ENCODE measurements at regions not wholly inside any gene's neighbourhood (a gene's known extent, or its start where the extent isn't known, plus 50 kb on each side); places are given as distances from the start of the nearest gene placed in this dataset.

DNA sequence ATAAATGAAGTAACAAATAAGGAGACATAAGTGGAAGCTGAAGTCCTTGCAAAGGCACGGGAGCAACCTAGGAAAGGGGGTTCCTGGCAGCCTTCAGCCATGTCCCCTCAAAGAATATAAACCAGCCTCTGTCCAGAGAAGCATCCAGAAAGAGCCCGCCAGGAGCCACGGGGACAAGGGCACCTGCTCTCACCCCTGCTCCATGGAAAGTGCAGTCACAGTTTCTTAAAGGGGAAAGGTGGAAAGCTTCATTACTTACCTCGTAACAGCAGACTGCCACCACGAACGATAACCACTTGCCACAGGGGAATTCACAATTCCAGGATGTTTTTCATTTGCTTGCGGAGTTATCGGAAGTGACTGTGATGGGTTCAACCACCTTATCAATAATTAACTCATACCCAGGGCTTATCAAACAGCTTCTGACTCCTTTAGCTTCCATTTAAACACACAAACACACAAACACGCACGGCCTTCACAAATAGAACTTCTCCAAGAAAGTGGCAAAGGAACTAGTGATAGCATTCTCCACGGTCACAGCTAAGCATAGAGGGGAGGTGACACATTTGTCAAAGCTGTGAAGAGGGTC lies 134.2 kb upstream of the IGF1R start:
- peaks cover 13% of the 10 kb centered on the region for H3K27me3 Mint-ChIP-seq (ENCODE audit: insufficient read depth, unreplicated experiment)
- TF ChIP-seq, protein P1, sequence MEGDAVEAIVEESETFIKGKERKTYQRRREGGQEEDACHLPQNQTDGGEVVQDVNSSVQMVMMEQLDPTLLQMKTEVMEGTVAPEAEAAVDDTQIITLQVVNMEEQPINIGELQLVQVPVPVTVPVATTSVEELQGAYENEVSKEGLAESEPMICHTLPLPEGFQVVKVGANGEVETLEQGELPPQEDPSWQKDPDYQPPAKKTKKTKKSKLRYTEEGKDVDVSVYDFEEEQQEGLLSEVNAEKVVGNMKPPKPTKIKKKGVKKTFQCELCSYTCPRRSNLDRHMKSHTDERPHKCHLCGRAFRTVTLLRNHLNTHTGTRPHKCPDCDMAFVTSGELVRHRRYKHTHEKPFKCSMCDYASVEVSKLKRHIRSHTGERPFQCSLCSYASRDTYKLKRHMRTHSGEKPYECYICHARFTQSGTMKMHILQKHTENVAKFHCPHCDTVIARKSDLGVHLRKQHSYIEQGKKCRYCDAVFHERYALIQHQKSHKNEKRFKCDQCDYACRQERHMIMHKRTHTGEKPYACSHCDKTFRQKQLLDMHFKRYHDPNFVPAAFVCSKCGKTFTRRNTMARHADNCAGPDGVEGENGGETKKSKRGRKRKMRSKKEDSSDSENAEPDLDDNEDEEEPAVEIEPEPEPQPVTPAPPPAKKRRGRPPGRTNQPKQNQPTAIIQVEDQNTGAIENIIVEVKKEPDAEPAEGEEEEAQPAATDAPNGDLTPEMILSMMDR (IDR thresholded peaks at IDR 0.05; ENCODE audit: insufficient read depth in 1 of 2, low read depth in 1 of 2, low read length in 1 of 2, severe bottlenecking in 1 of 2, unreplicated experiment in 1 of 2): no peak
- no TSS peak for BruUV-seq (replicated peaks)
- H3K9me3 Mint-ChIP-seq (ENCODE audit: unreplicated experiment): no peaks in the 10 kb centered on the region
- Histone ChIP-seq H3K4me1 (no peaks in the 10 kb centered on the region), H3K27me3 (replicated peaks; ENCODE audit: control insufficient read depth, insufficient read depth, low read length) (no peaks in the 10 kb centered on the region), H3K4me3 (ENCODE audit: low read depth, low read length) (no peak overlapping the region), H3K36me3 (ENCODE audit: control insufficient read depth, insufficient read depth, low read length) (no peaks in the 10 kb centered on the region), H3K9me3 (no peaks in the 10 kb centered on the region)
- POLR2A ChIA-PET: no interaction called here
- no peak for DNase-seq
- H3K4me1 Mint-ChIP-seq (ENCODE audit: low read depth, unreplicated experiment): peaks cover 7% of the 10 kb centered on the region
- intact Hi-C loops (cut with micrococcal nuclease; ENCODE audit: unreplicated experiment): no loop called here
- no peak overlapping the region for H3K4me3 Mint-ChIP-seq (ENCODE audit: unreplicated experiment)
- H3K36me3 Mint-ChIP-seq (ENCODE audit: insufficient read depth, unreplicated experiment): no peaks in the 10 kb centered on the region
- no peak overlapping the region for H3K27ac Mint-ChIP-seq (ENCODE audit: unreplicated experiment)
- CTCF ChIA-PET: interaction anchor here (0.6 kb wide), 1 partner anchor 543 kb away, joined by 4 read pairs; no protein-coding TSS in a partner anchor

DNA sequence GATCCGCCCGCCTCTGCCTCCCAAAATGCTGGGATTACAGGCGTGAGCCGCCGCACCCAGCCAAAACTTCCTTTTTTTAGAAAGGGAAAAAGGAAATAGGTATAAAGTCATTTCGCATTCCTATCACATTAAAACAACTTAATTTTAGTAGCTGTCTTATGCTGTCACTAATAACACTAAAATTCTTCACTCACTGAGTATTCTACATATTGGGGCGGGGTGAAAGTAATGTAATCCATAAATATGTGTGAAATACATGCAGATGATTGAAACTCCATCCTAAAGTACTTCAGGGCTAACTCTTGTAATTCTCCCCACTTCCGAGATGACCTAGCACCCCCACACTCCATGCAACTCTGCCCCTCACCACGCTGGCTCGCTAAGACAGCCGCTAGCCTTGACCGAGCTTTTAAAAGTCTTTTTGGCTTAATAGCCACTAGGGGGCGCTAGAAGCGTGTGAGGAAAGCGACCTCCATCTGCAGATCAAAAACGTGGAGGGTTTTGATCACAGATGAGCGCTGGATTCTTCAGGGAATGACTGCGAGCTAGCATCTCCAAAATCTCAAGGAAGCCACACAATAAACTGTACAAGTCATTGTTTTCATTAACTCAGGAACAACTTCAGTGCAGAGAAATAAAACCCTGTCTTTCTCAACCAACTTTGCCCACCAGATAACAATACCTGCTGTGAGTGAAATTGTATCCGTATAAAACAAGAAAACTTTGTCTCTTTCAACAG lies 129.3 kb upstream of the IGF1R start:
- ChIA-PET CTCF (interaction anchor here (0.6 to 1.6 kb wide), 12 partner anchors 36 to 558 kb away, joined by 3 to 12 read pairs (median 3); partner anchors contain the start of gene IGF1R), POLR2A (no interaction called here)
- TF ChIP-seq, protein P1 (IDR thresholded peaks at IDR 0.05; ENCODE audit: insufficient read depth in 1 of 2, low read depth in 1 of 2, low read length in 1 of 2, severe bottlenecking in 1 of 2, unreplicated experiment in 1 of 2): peak; percentile 78
- Mint-ChIP-seq H3K4me3 (ENCODE audit: unreplicated experiment) (no peak overlapping the region), H3K36me3 (ENCODE audit: insufficient read depth, unreplicated experiment) (no peaks in the 10 kb centered on the region), H3K9me3 (ENCODE audit: unreplicated experiment) (no peaks in the 10 kb centered on the region), H3K4me1 (ENCODE audit: low read depth, unreplicated experiment) (peaks cover under 1% of the 10 kb centered on the region), H3K27me3 (ENCODE audit: insufficient read depth, unreplicated experiment) (peaks cover 5% of the 10 kb centered on the region), H3K27ac (ENCODE audit: unreplicated experiment) (no peak overlapping the region)
- Histone ChIP-seq H3K27me3 (replicated peaks; ENCODE audit: control insufficient read depth, insufficient read depth, low read length) (no peaks in the 10 kb centered on the region), H3K9me3 (no peaks in the 10 kb centered on the region), H3K4me3 (ENCODE audit: low read depth, low read length) (no peak overlapping the region), H3K4me1 (no peaks in the 10 kb centered on the region), H3K36me3 (ENCODE audit: control insufficient read depth, insufficient read depth, low read length) (no peaks in the 10 kb centered on the region)
- DNase-seq: peak; percentile 55 to 70
- BruUV-seq (replicated peaks): no TSS peak
- intact Hi-C loops (cut with micrococcal nuclease; ENCODE audit: unreplicated experiment): loop anchor here (1.0 to 5.0 kb wide), 7 partner anchors 48 to 557 kb away; no protein-coding TSS in a partner anchor

DNA sequence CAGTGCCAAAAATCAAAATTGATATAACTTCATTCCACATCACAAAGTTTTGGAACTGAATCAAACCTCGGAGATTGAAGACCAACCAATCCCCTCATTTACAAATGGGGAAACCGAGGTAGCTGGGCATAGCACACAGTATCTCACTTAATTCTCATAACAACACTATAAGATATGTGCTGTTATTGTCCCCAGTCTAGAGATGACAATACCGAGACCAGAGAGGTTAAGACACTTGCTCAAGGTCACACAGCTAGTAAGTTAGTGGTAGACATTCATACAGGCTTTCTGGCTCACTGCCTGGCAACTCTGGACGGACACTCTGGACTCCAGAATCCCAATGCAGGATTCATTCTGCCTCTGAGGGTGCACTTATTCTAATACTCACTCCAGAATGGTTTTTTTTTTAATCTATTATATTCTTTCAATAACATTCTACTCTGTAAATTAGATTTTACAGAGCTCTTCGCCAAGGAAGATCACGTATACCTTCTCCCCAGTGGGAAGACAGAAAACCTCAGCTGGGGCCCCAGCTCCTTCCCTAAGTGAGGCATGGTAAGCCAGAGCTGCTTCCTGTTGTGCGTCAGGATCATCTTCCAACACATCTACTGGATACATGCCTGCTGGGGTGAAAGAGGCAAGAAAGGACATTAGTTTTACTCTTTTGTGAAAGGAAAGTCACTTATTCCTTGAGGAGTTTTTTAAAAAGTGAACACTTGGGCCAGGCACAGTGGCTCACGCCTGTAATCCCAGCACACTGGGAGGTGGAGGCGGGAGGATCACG lies 128.4 kb upstream of the IGF1R start:
- no peaks in the 10 kb centered on the region for H3K4me1 ChIP-seq
- H3K9me3 ChIP-seq: no peaks in the 10 kb centered on the region
- no peaks in the 10 kb centered on the region for H3K36me3 ChIP-seq (ENCODE audit: control insufficient read depth, insufficient read depth, low read length)
- Mint-ChIP-seq H3K4me3 (ENCODE audit: unreplicated experiment) (no peak overlapping the region), H3K27me3 (ENCODE audit: insufficient read depth, unreplicated experiment) (no peaks in the 10 kb centered on the region), H3K9me3 (ENCODE audit: unreplicated experiment) (no peaks in the 10 kb centered on the region), H3K27ac (ENCODE audit: unreplicated experiment) (no peak overlapping the region), H3K4me1 (ENCODE audit: low read depth, unreplicated experiment) (no peaks in the 10 kb centered on the region), H3K36me3 (ENCODE audit: insufficient read depth, unreplicated experiment) (no peaks in the 10 kb centered on the region)
- TF ChIP-seq, protein P1 (IDR thresholded peaks at IDR 0.05; ENCODE audit: insufficient read depth in 1 of 2, low read depth in 1 of 2, low read length in 1 of 2, severe bottlenecking in 1 of 2, unreplicated experiment in 1 of 2): no peak
- intact Hi-C loops (cut with micrococcal nuclease; ENCODE audit: unreplicated experiment): loop anchor here (1.0 to 5.0 kb wide), 7 partner anchors 47 to 556 kb away; no protein-coding TSS in a partner anchor
- ChIA-PET POLR2A (no interaction called here), CTCF (interaction anchor here (1.1 kb wide), 1 partner anchor 152 kb away, joined by 4 read pairs; no protein-coding TSS in a partner anchor)
- BruUV-seq (replicated peaks): no TSS peak
- no peak for DNase-seq
- H3K27me3 ChIP-seq (replicated peaks; ENCODE audit: control insufficient read depth, insufficient read depth, low read length): no peaks in the 10 kb centered on the region
- H3K4me3 ChIP-seq (ENCODE audit: low read depth, low read length): no peak overlapping the region

All from Caco-2 (cell line).